ENCODE measurements at regions not wholly inside any gene's neighbourhood (a gene's known extent, or its start where the extent isn't known, plus 50 kb on each side); places are given as distances from the start of the nearest gene placed in this dataset.

GRCh38 chr3:117471831-117472230, 762.3 kb downstream of the TUSC7 start:
- Histone ChIP-seq H2BK5ac (ENCODE audit: low read depth, low read length) (no peak overlapping the region), H3K9ac (replicated peaks in 1 of 4; ENCODE audit: extremely low read depth in 1 of 4, low read depth in 3 of 4, low read length in 3 of 4) (no peak overlapping the region), H2BK15ac (ENCODE audit: low read length) (no peak overlapping the region), H2BK120ac (replicated peaks; ENCODE audit: low read depth, low read length) (no peak overlapping the region), H3K27me3 (replicated peaks in 1 of 4; ENCODE audit: control insufficient read depth in 3 of 4, extremely low read depth in 1 of 4, insufficient read depth in 3 of 4, low read length in 3 of 4) (no peaks in the 10 kb centered on the region), H4K5ac (ENCODE audit: insufficient read length, low read depth, low read length) (no peak overlapping the region), H3K14ac (ENCODE audit: insufficient read length) (no peak overlapping the region), H2AFZ (ENCODE audit: low read length) (no peak overlapping the region), H3K56ac (replicated peaks; ENCODE audit: insufficient read length, low read depth, low read length) (no peak overlapping the region), H3K23ac (ENCODE audit: insufficient read length) (no peak overlapping the region), H4K20me1 (replicated peaks in 1 of 2; ENCODE audit: control insufficient read depth in 1 of 2, insufficient read depth in 2 of 2, low read length in 2 of 2) (no peaks in the 10 kb centered on the region), H3K36me3 (ENCODE audit: control insufficient read depth in 2 of 4, insufficient read depth in 4 of 4, low read length in 3 of 4) (no peaks in the 10 kb centered on the region), H2AK5ac (ENCODE audit: low read depth, low read length) (no peak overlapping the region), H3K9me3 (ENCODE audit: insufficient read depth in 2 of 2, low read depth in 1 of 2, low read length in 1 of 2) (no peaks in the 10 kb centered on the region), H4K8ac (ENCODE audit: extremely low read depth, insufficient read depth, low read length) (no peak overlapping the region), H2BK12ac (ENCODE audit: low read depth, low read length) (no peak overlapping the region), H3K79me1 (ENCODE audit: low read depth, low read length) (no peaks in the 10 kb centered on the region), H3K4me3 (ENCODE audit: extremely low read depth in 1 of 4, insufficient read depth in 2 of 4, low read depth in 3 of 4, low read length in 4 of 4) (no peak overlapping the region), H4K91ac (replicated peaks; ENCODE audit: insufficient read length, low read length) (no peak overlapping the region), H3K4me2 (ENCODE audit: insufficient read depth in 1 of 2, low read depth in 2 of 2, low read length in 2 of 2) (no peak overlapping the region), H3K18ac (ENCODE audit: extremely low read depth, low read length) (no peak overlapping the region), H3K4me1 (replicated peaks in 1 of 4; ENCODE audit: control insufficient read depth in 3 of 4, insufficient read depth in 4 of 4, low read length in 3 of 4) (peaks cover 0 to 5% (median 1%) of the 10 kb centered on the region in 4 experiments; a peak in 3 of 7 replicates), H3K4ac (replicated peaks; ENCODE audit: insufficient read length, low read depth, low read length) (no peak overlapping the region), H3K23me2 (ENCODE audit: low read depth, low read length) (no peaks in the 10 kb centered on the region), H3K27ac (ENCODE audit: low read depth, low read length) (no peak overlapping the region), H3K79me2 (ENCODE audit: control insufficient read depth in 1 of 2, insufficient read depth in 2 of 2, low read length in 2 of 2) (no peaks in the 10 kb centered on the region), H2BK20ac (ENCODE audit: low read length) (no peak overlapping the region)
- TF ChIP-seq HDAC6 (IDR thresholded peaks at IDR 0.05; ENCODE audit: low read depth, low read length), result no peak
- no peak for TF ChIP-seq TBP (IDR thresholded peaks at IDR 0.05; ENCODE audit: low read depth, low read length)
- TF ChIP-seq, protein P1, sequence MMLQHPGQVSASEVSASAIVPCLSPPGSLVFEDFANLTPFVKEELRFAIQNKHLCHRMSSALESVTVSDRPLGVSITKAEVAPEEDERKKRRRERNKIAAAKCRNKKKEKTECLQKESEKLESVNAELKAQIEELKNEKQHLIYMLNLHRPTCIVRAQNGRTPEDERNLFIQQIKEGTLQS (IDR thresholded peaks at IDR 0.05; ENCODE audit: insufficient read depth, low read depth, low read length), result no peak
- TF ChIP-seq FOSL1 (IDR thresholded peaks at IDR 0.05; ENCODE audit: insufficient read depth, low read depth, low read length), result no peak
- FAIRE-seq (no peak), DNase-seq (ENCODE audit: low read depth in 1 of 2, low spot score in 2 of 2) (no peak)
- 3% methylated on average over 1 of the region's 1 CpG; no CpG with 5 or more reads in 1 of the 2 experiments for WGBS, 2 experiments (ENCODE audit: extremely low coverage in 1 of 2, insufficient coverage in 1 of 2, insufficient read length in 1 of 2, insufficient replicate concordance in 2 of 2, low coverage in 1 of 2, low lambda C conversion rate in 2 of 2, missing lambda C conversion rate in 1 of 2)
- POLR2A ChIA-PET (ENCODE audit: partially characterized antibody), result no interaction called here
- CTCF ChIA-PET (ENCODE audit: partially characterized antibody), result no interaction called here
